A549 (cell line): ENCODE measurements at regions not wholly inside any gene's neighbourhood (a gene's known extent, or its start where the extent isn't known, plus 50 kb on each side); places are given as distances from the start of the nearest gene placed in this dataset.

Experiments used
- CTCF ChIP-seq: fragments of >200 bp; sonication (Bioruptor Twin); formaldehyde crosslinking; IDR thresholded peaks from 3 replicates; pipeline ENCODE4 v1.5.1; 2016
- POLR2A ChIP-seq: IDR thresholded peaks from 2 replicates; pipeline ENCODE4 v1.6.1; 2012; ENCODE audit warnings: mild to moderate bottlenecking, low read length

DNA sequence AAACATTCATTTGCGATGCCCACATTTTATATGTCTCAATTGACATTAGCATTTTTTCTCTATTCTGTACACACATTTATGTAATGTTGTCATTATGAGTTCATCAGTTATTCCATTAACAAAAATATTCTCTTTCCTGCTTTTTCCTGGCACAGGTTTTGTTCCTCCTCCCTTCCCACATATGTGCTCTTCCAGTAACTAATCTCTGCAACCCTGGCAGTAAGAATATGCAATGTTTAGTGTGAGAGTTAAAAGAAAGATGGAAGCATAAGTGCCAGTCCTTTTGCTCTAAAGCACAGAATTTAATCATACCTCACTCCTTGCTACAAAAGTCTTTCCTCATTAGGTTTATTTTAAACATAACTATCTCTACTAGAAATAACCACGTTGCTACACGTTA is 155.8 kb upstream of the ERBB4 start:
- TF ChIP-seq POLR2A (no peak), CTCF (no peak)
